Cardiac fibroblast (primary cell): ENCODE measurements at regions not wholly inside any gene's neighbourhood (a gene's known extent, or its start where the extent isn't known, plus 50 kb on each side); places are given as distances from the start of the nearest gene placed in this dataset.

Experiments
- DNase-seq, 2 donors: peaks; one replicate each; pipeline versions ENCODE4 v3.0.0 to v3.0.0-alpha.2; 2010; ENCODE audit warnings: low read depth in 2 of 2
- H3K4me3 ChIP-seq, 2 donors: replicated peaks in 1 of 2; 1 replicate in 1 of 2; 2 replicates in 1 of 2; pipeline ENCODE4 v1.5.1; 2011; ENCODE audit warnings: low read depth in 2 of 2, low read length in 2 of 2, mild to moderate bottlenecking in 2 of 2, moderate library complexity in 1 of 2
- TF ChIP-seq, protein P1 (sequence below): IDR thresholded peaks from one replicate; pipeline ENCODE4 v1.5.1; 2011; ENCODE audit warnings: low read depth, mild to moderate bottlenecking, low read length, inconsistent platforms

DNA sequence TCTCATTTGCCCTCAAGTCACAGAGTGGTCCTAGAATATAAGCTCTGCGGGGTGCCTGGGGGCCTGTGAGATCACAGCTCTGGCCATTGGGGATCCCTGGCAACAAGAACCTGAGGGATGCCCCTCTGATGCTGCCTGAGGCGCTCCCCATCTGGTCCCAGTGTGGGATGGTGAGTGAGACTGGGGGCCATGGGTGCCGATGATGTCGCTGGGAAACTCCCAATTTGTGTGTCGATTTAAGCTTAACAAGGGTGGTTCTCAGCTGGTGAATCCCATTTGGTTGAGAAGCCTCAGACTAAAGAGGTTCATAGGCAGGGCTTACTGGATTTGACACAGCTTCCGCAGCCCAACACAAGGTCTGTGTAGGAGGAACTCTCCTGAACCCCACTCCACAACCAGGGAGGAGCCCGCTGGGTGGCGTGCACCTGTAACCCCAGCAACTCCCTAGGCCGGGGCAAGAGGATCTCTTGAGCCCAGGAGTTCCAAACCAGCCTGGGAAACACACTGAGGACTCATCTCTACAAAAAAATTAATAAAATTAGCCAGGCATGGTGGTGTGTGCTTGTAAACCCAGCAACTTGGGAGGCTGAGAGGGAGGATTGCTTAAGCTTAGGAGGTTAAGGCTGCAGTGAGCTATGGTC, 63.7 kb upstream of the SIAH1 start:
- TF ChIP-seq, protein P1, sequence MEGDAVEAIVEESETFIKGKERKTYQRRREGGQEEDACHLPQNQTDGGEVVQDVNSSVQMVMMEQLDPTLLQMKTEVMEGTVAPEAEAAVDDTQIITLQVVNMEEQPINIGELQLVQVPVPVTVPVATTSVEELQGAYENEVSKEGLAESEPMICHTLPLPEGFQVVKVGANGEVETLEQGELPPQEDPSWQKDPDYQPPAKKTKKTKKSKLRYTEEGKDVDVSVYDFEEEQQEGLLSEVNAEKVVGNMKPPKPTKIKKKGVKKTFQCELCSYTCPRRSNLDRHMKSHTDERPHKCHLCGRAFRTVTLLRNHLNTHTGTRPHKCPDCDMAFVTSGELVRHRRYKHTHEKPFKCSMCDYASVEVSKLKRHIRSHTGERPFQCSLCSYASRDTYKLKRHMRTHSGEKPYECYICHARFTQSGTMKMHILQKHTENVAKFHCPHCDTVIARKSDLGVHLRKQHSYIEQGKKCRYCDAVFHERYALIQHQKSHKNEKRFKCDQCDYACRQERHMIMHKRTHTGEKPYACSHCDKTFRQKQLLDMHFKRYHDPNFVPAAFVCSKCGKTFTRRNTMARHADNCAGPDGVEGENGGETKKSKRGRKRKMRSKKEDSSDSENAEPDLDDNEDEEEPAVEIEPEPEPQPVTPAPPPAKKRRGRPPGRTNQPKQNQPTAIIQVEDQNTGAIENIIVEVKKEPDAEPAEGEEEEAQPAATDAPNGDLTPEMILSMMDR, result no peak
- no peak overlapping the region for H3K4me3 ChIP-seq
- DNase-seq, result no peak

DNA sequence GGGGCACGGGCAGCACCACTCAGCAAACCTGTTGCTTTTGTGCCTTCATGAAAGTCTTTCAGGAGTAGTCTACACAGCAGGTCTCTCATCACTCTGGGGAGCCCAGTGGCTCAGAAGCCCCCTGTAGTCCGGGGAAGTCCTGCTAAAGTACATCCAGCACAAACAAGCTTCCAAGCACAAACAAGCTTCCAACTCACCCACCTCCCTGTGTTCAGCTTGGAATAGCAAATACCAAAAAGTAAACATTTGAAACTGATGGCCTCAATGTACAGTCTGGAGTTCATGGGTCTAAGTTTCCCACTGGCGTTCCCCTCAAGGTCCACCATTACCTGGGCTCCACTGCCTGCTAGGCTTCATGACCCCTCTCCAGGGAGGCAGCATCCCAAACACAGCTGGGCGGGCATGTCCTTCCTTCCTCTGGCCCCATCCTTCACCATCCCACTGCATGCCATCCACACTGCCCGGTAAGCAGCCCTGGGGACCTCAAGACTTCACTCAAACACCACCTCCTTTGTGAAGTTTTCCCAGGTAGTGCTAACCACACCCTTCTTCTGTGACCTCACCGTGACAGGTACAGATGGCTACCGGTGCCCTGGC, 62.8 kb upstream of the SIAH1 start:
- TF ChIP-seq, protein P1, result no peak
- H3K4me3 ChIP-seq, result no peak overlapping the region
- no peak for DNase-seq

DNA sequence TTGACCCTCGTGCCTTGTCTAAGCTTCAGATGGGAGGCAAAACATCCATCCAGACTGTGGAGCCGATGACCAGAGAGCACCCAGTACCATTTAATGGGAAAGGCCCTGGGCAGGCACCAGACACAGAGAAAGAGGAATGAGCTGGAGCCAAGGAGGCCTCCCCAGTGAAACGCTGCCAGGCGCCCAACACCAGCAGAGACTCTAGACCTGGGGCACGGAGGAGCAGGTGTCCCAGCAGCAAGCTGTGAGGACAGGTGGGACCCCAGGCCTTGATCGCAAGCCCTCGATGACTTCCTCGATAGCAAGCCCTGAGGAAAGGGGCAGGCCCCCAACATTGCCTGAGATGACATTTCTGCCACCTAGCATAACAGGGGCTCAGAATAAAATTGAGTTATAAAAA, 62.2 kb upstream of the SIAH1 start:
- TF ChIP-seq, protein P1, result no peak
- DNase-seq, result no peak
- no peak overlapping the region for H3K4me3 ChIP-seq

DNA sequence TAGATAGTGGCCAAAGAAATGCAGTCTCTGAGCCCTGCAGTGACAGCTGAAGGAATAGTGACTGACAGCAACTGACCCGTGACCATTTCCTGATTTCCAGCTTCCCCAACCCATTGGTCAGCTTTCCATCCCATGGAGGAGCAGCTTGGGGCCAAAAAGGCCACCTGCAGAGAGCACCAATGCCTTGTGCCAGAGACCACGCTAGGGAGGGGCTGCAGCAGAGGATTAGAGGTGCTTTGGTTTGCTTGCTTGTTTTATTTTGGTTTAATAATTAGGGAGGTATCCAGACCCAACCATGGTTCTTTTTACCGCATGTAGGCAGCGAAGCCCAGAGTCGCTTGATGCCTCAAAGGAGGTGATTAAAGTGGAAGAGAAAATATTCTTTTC, 61.3 kb upstream of the SIAH1 start:
- no peak overlapping the region for H3K4me3 ChIP-seq
- TF ChIP-seq, protein P1, result no peak
- DNase-seq, result no peak

DNA sequence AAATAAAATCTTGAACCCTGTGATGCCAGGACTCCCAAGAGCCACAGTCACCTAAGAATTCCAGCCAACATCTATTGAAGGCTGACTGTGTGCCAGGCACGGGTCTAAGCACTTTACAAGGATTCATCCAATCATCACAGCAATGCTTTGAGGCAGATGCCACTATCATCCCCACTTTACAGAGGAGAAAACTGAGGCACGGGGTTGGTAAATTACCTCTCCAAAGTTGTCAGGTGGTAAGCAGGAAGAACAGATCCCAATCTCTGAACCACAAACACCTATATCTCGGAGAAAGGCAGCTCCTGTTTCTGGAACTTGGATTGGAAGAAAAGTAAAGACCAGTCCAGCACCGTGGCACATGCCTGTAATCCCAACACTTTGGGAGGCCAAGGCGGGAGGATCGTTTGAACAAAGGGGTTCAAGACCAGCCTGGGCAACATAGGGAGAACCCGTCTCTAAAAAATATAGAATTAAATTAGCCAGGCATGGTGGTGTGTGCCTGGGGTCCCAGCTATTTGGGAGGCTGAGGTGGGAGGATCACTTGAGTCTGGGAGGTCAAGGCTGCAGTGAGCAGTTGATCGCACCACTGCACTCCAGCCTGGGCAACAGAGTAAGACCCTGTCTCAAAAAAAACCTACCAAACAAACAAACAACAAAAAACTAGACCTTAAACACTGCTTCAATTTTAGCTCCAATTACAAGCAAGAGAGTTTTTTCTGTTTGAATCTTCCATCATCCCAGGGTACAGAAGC, 60.7 kb upstream of the SIAH1 start:
- TF ChIP-seq, protein P1, result no peak
- H3K4me3 ChIP-seq, result no peak overlapping the region
- DNase-seq, result no peak

DNA sequence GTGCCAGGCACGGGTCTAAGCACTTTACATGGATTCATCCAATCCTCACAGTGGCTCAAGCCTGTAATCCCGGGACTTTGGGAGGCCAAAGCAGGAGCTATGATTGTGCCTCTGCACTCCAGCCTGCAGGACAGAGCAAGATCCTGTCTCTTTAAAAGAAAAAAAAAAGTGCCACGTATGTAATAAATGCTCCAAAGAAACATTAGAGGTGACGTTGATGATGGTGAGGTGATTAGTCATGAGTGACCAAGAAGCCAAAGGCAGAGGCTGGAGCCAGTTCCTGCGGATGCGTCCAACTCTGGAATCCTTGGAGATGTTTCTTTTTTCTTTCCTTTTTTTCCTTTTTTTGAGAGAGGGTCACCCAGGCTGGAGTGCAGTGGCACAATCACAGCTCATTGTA, 59.4 kb upstream of the SIAH1 start:
- DNase-seq, result peak; percentile 90 to 96
- TF ChIP-seq, protein P1, result no peak
- H3K4me3 ChIP-seq, result no peak overlapping the region
